IPS-NIHi7 (cell line): ENCODE measurements at regions not wholly inside any gene's neighbourhood (a gene's known extent, or its start where the extent isn't known, plus 50 kb on each side); places are given as distances from the start of the nearest gene placed in this dataset.
"Not testable (repeated sequence)": the region's sequence is repeated elsewhere in the genome, so short reads cannot be mapped to it uniquely, and the experiment has no call there.

Experiments used
- DNase-seq: peaks from one replicate; pipeline ENCODE4 v3.0.0; 2012; ENCODE audit warnings: mixed read lengths; ENCODE audit errors: extremely low spot score

GRCh38 chr3:182331341-182331740, 462.0 kb upstream of the ATP11B start:
- no peak for DNase-seq

- DNase-seq, result peak; percentile 38
Observed at GRCh38 chr3:182342252-182342651, 451.1 kb upstream of the ATP11B start.

- DNase-seq, result not testable (repeated sequence)
Observed at GRCh38 chr3:182344026-182344425, 449.3 kb upstream of the ATP11B start.

- no peak for DNase-seq
Observed at GRCh38 chr3:182349051-182349450, 444.3 kb upstream of the ATP11B start.

- no peak for DNase-seq
Observed at GRCh38 chr3:182349951-182350517, 443.3 kb upstream of the ATP11B start.

GRCh38 chr3:182357928-182358327, 435.4 kb upstream of the ATP11B start:
- DNase-seq, result peak; percentile 18

- peak; percentile 16 for DNase-seq
Observed at GRCh38 chr3:182364323-182364722, 429.0 kb upstream of the ATP11B start.

GRCh38 chr3:182364723-182365650, 428.3 kb upstream of the ATP11B start:
- DNase-seq, result no peak

GRCh38 chr3:182366746-182367145, 426.6 kb upstream of the ATP11B start:
- no peak for DNase-seq

- DNase-seq, result no peak
Observed at GRCh38 chr3:182369861-182370260, 423.4 kb upstream of the ATP11B start.

- no peak for DNase-seq
Observed at GRCh38 chr3:182370949-182371348, 422.4 kb upstream of the ATP11B start.

GRCh38 chr3:182375916-182376315, 417.4 kb upstream of the ATP11B start:
- no peak for DNase-seq

GRCh38 chr3:182382112-182382857, 411.0 kb upstream of the ATP11B start:
- DNase-seq, result no peak

- no peak for DNase-seq
Observed at GRCh38 chr3:182384221-182384620, 409.1 kb upstream of the ATP11B start.

GRCh38 chr3:182385356-182385755, 407.9 kb upstream of the ATP11B start:
- no peak for DNase-seq

- no peak for DNase-seq
Observed at GRCh38 chr3:182388506-182388905, 404.8 kb upstream of the ATP11B start.

- DNase-seq, result no peak
Observed at GRCh38 chr3:182389071-182389815, 404.1 kb upstream of the ATP11B start.

GRCh38 chr3:182390421-182390820, 402.9 kb upstream of the ATP11B start:
- no peak for DNase-seq

GRCh38 chr3:182392182-182392937, 400.9 kb upstream of the ATP11B start:
- DNase-seq, result peak; percentile 24

GRCh38 chr3:182393151-182393550, 400.2 kb upstream of the ATP11B start:
- DNase-seq, result no peak

GRCh38 chr3:182393830-182394367, 399.4 kb upstream of the ATP11B start:
- DNase-seq, result no peak
